HepG2 (cell line): ENCODE measurements at regions not wholly inside any gene's neighbourhood (a gene's known extent, or its start where the extent isn't known, plus 50 kb on each side); places are given as distances from the start of the nearest gene placed in this dataset.

Experiments used
- ATAC-seq: fragments of 200-7000 bp; cut with Tn5 transposase; 3 replicates; pipeline ENCODE4 v1.9.1; 2020; ENCODE audit warnings: mild to moderate bottlenecking, moderate library complexity
- BruUV-seq: library from RNA; stranded (reverse); fragments of 400-500 nt; replicated peaks from 2 replicates; lab custom pipeline; 2021; lab: Mats Ljungman, UMichigan
- CTCF ChIA-PET: fragments of 300-600 bp; formaldehyde crosslinking; extraction: SDS; loops from one replicate; lab custom pipeline; 2021; ENCODE audit warnings: low total read pairs, inconsistent platforms, low intra/inter-chr PET ratio; lab: Yijun Ruan, JAX
- POLR2A ChIA-PET: fragments of 350-600 bp; sonication (Branson Sonifier 250); formaldehyde crosslinking; loops from one replicate; lab custom pipeline; 2020; ENCODE audit warnings: antibody characterized with exemption, inconsistent platforms; lab: Yijun Ruan, JAX
- DNase-seq: peaks from one replicate; pipeline ENCODE4 v3.0.0-alpha.2; 2015; ENCODE audit warnings: low spot score
- FAIRE-seq: peaks from 3 replicates; lab custom pipeline; 2011; peaks lifted over from hg19 to GRCh38; lab: Jason Lieb, UNC
- H2AFZ ChIP-seq: one replicate; pipeline ENCODE4 v1.6.1; 2011; ENCODE audit warnings: low read length, inconsistent platforms
- H3K27ac ChIP-seq: fragments of 300-600 bp; 3 replicates; pipeline ENCODE4 v1.8.0; 2011; ENCODE audit warnings: mixed run types, mild to moderate bottlenecking, mixed read lengths, low read length, inconsistent platforms; ENCODE audit not compliant: insufficient read depth; ENCODE audit errors: extremely low read length
- H3K27me3 ChIP-seq, 2 experiments: fragments of 200-600 bp in 1 of 2; 2 replicates in 1 of 2; 3 replicates in 1 of 2; pipeline versions ENCODE4 v1.6.0 to v1.8.0; 2011; ENCODE audit warnings: low read length in 2 of 2, mild to moderate bottlenecking in 2 of 2, moderate library complexity in 2 of 2, inconsistent platforms in 1 of 2; ENCODE audit not compliant: insufficient read depth in 2 of 2, control insufficient read depth in 1 of 2
- H3K36me3 ChIP-seq, 2 experiments: fragments of 200-600 bp in 1 of 2; replicated peaks in 1 of 2; 2 replicates in 1 of 2; 3 replicates in 1 of 2; pipeline versions ENCODE4 v1.5.1 to v1.8.0; 2011; ENCODE audit warnings: low read length in 2 of 2, inconsistent platforms in 1 of 2; ENCODE audit not compliant: insufficient read depth in 2 of 2, control insufficient read depth in 1 of 2
- H3K4me1 ChIP-seq: 2 replicates; pipeline ENCODE4 v1.5.1; 2012; ENCODE audit warnings: low read length, inconsistent platforms; ENCODE audit not compliant: insufficient read depth
- H3K4me2 ChIP-seq: 2 replicates; pipeline ENCODE4 v1.6.0; 2011; ENCODE audit warnings: low read depth, low read length, inconsistent platforms
- H3K4me3 ChIP-seq, 3 experiments: fragments of 200-600 bp in 1 of 3; sonication (generic), shearing (Covaris generic) in 1 of 3; replicated peaks in 1 of 3; 2 replicates each; pipeline ENCODE4 v1.5.1; 2011 to 2016; ENCODE audit warnings: low read length in 3 of 3, inconsistent platforms in 2 of 3, low read depth in 2 of 3, mild to moderate bottlenecking in 2 of 3, control low read depth in 1 of 3, mixed read lengths in 1 of 3; ENCODE audit not compliant: insufficient read depth in 1 of 3
- H3K79me2 ChIP-seq: one replicate; pipeline ENCODE4 v1.6.1; 2011; ENCODE audit warnings: low read length, inconsistent platforms; ENCODE audit not compliant: insufficient read depth
- H3K9ac ChIP-seq: 2 replicates; pipeline ENCODE4 v1.6.0; 2011; ENCODE audit warnings: mild to moderate bottlenecking, low read depth, low read length, inconsistent platforms; ENCODE audit not compliant: insufficient read depth
- H3K9me3 ChIP-seq: 2 replicates; pipeline ENCODE4 v1.5.1; 2012; ENCODE audit warnings: mild to moderate bottlenecking, low read length
- H4K20me1 ChIP-seq: 2 replicates; pipeline ENCODE4 v1.6.0; 2011; ENCODE audit warnings: inconsistent platforms, mild to moderate bottlenecking, low read length, moderate library complexity; ENCODE audit not compliant: insufficient read depth
- CREB1 ChIP-seq, 2 experiments: fragments of 450-650 bp in 1 of 2; IDR thresholded peaks; 2 replicates each; pipeline ENCODE4 v1.6.1; 2016 to 2017; ENCODE audit warnings: control low read depth in 1 of 2, mild to moderate bottlenecking in 1 of 2, missing compliant biosample characterization in 1 of 2, missing genetic modification characterization in 1 of 2
- NFKBIZ ChIP-seq: IDR thresholded peaks from 2 replicates; pipeline ENCODE4 v1.6.1; 2018; ENCODE audit warnings: missing genetic modification reagents, missing compliant biosample characterization
- SAFB2 ChIP-seq: sonication (generic); formaldehyde crosslinking; IDR thresholded peaks from 2 replicates; pipeline ENCODE4 v1.5.1; 2020; ENCODE audit warnings: missing genetic modification reagents, low read depth, mild to moderate bottlenecking, borderline replicate concordance
- ZNF326 ChIP-seq: sonication (generic); formaldehyde crosslinking; IDR thresholded peaks from 2 replicates; pipeline ENCODE4 v1.4.0; 2020; ENCODE audit warnings: missing genetic modification reagents, borderline replicate concordance
- ZNF446 ChIP-seq: sonication (generic); formaldehyde crosslinking; IDR thresholded peaks from 2 replicates; pipeline ENCODE4 v1.5.0; 2020; ENCODE audit warnings: mild to moderate bottlenecking, missing genetic modification reagents
- ZNF629 ChIP-seq: sonication (generic); formaldehyde crosslinking; conservative IDR thresholded peaks from 2 replicates; pipeline ENCODE4 v1.5.0; 2020; ENCODE audit warnings: missing genetic modification reagents
- ZZZ3 ChIP-seq: sonication (generic); formaldehyde crosslinking; IDR thresholded peaks from 2 replicates; pipeline ENCODE4 v1.4.0; 2020; ENCODE audit warnings: missing genetic modification reagents, mild to moderate bottlenecking, borderline replicate concordance
- WGBS: methylation state at CpG from one replicate; pipeline ENCODE4 v1.1.6; 2017; ENCODE audit warnings: low lambda C conversion rate; 5-methylcytosine and 5-hydroxymethylcytosine counted together
- in situ Hi-C: cut with HindIII; loops from 2 replicates; pipeline ENCODE4 v1.10.0; 2017; ENCODE audit warnings: low pct_unique_long_range_greater_than_20kb; ENCODE audit not compliant: extremely low pct_ligation_motif_present
- intact Hi-C: fragments of 100-400 bp; cut with micrococcal nuclease; formaldehyde crosslinking; loops from one replicate; pipeline ENCODE4 v1.10.0; 2022; ENCODE audit not compliant: unreplicated experiment
- TF ChIP-seq, protein P1 (sequence below): sonication (generic); formaldehyde crosslinking; IDR thresholded peaks from 2 replicates; pipeline ENCODE4 v1.5.1; 2020; ENCODE audit warnings: missing genetic modification reagents, mild to moderate bottlenecking, borderline replicate concordance

DNA sequence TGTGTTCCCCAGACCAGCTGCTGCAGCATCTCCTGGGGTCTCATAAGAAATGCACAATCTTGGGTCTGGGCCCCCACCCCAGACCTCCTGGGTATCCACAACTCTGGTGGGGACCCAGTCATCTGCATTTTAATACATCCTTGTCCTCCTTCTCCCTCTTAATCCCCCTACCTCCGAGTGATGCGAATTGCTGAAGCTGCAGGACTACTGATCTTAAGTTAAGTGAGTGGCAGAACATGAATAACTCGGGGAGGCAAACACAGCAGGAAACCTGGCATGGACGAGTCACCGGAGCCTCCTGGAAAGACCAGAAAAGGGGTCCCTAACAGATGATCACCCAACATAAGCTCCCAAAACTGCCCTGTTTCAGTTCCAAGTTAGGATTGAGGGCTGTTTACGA is 283.2 kb upstream of the MGAT5 start:
- no peak for TF ChIP-seq ZNF446 (CRISPR knock-in tag)
- TF ChIP-seq, all 625 proteins: peak for 0
- no peaks in the 10 kb centered on the region for H3K36me3 ChIP-seq
- H4K20me1 ChIP-seq = no peaks in the 10 kb centered on the region
- FAIRE-seq = no peak
- DNase-seq = no peak
- no TSS peak for BruUV-seq
- in situ Hi-C loops = no loop called here
- H3K9me3 ChIP-seq = no peaks in the 10 kb centered on the region
- ChIA-PET POLR2A (no interaction called here), CTCF (no interaction called here)
- WGBS = 23% methylated on average over 6 of the region's 6 CpGs
- no peaks in the 10 kb centered on the region for H3K4me1 ChIP-seq
- H3K9ac ChIP-seq = no peak overlapping the region
- ATAC-seq = no peak
- peaks cover 0 to 31% of the 10 kb centered on the region in 2 experiments; a peak in 1 of 5 replicates for H3K27me3 ChIP-seq
- H2AFZ ChIP-seq = no peak overlapping the region
- H3K4me3 ChIP-seq = no peak overlapping the region
- H3K79me2 ChIP-seq = no peaks in the 10 kb centered on the region
- no peak overlapping the region for H3K4me2 ChIP-seq
- intact Hi-C loops = no loop called here
- H3K27ac ChIP-seq = no peak overlapping the region

DNA sequence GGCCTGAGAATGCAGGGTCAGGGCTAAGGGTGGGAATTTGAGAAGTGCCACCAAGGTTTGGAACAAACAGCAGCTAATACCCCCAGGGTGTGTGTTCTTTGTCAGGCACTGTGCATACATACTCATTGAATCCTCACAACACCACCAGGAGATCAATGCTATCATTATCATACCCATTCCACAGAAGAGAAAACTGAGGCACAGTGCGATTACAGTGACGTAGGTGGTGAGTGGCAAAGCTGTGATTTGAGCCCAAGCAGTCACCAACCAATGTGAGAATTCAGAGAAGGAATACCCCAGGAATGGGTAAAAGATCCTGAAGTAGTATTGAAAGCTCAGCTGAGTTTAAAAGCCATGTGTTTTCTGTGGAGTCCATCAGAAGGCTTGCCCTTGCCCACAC is 281.6 kb upstream of the MGAT5 start:
- POLR2A ChIA-PET = no interaction called here
- WGBS = 3% methylated on average over 2 of the region's 2 CpGs
- TF ChIP-seq, protein P1, sequence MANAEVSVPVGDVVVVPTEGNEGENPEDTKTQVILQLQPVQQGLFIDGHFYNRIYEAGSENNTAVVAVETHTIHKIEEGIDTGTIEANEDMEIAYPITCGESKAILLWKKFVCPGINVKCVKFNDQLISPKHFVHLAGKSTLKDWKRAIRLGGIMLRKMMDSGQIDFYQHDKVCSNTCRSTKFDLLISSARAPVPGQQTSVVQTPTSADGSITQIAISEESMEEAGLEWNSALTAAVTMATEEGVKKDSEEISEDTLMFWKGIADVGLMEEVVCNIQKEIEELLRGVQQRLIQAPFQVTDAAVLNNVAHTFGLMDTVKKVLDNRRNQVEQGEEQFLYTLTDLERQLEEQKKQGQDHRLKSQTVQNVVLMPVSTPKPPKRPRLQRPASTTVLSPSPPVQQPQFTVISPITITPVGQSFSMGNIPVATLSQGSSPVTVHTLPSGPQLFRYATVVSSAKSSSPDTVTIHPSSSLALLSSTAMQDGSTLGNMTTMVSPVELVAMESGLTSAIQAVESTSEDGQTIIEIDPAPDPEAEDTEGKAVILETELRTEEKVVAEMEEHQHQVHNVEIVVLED = no peak
- TF ChIP-seq SAFB2 (CRISPR knock-in tag) = no peak
- TF ChIP-seq ZZZ3 (CRISPR knock-in tag) = no peak
- TF ChIP-seq ZNF629 (CRISPR knock-in tag) = peak; percentile 86
- peak; percentile 52 for TF ChIP-seq CREB1 (IDR thresholded peaks at IDR 0.05)
- TF ChIP-seq CREB1 (CRISPR knock-in tag; IDR thresholded peaks at IDR 0.05) = no peak
- TF ChIP-seq NFKBIZ (CRISPR knock-in tag) = no peak
- no peak for TF ChIP-seq ZNF326

More for the DNA sequence above, 281.6 kb upstream of the MGAT5 start:
- DNase-seq = no peak
- Histone ChIP-seq H3K79me2 (no peaks in the 10 kb centered on the region), H3K4me1 (no peaks in the 10 kb centered on the region), H3K27ac (no peak overlapping the region), H3K9me3 (no peaks in the 10 kb centered on the region), H3K4me3 (no peak overlapping the region), H3K9ac (no peak overlapping the region), H4K20me1 (no peaks in the 10 kb centered on the region), H3K36me3 (no peaks in the 10 kb centered on the region), H2AFZ (no peak overlapping the region), H3K27me3 (peaks cover 0 to 28% of the 10 kb centered on the region in 2 experiments; a peak in 1 of 5 replicates), H3K4me2 (no peak overlapping the region)
- in situ Hi-C loops (no loop called here), intact Hi-C loops (no loop called here)
- FAIRE-seq = no peak
- BruUV-seq = no TSS peak
- CTCF ChIA-PET = no interaction called here
- ATAC-seq = no peak
